Uterus (tissue), 2 donors: ENCODE measurements at regions not wholly inside any gene's neighbourhood (a gene's known extent, or its start where the extent isn't known, plus 50 kb on each side); places are given as distances from the start of the nearest gene placed in this dataset.

Source experiments
- CTCF ChIP-seq, 4 experiments: fragments of 200-600 bp in 2 of 4; fragments of 450-650 bp in 2 of 4; sonication (generic) in 2 of 4; IDR thresholded peaks; one replicate each; pipeline ENCODE4 v1.5.1; 2016 to 2019; ENCODE audit warnings: antibody characterized with exemption in 4 of 4, mild to moderate bottlenecking in 2 of 4, moderate library complexity in 1 of 4
- POLR2A ChIP-seq, 2 donors: fragments of 450-650 bp; IDR thresholded peaks; one replicate each; pipeline ENCODE4 v1.6.1; 2016; ENCODE audit warnings: antibody characterized with exemption in 2 of 2, mild to moderate bottlenecking in 1 of 2, moderate library complexity in 1 of 2

- TF ChIP-seq CTCF (IDR thresholded peaks at IDR 0.05) (no peak), POLR2A (IDR thresholded peaks at IDR 0.05) (no peak)
Observed at GRCh38 chr3:25902586-25902985, 112.7 kb downstream of the OXSM start.
